Activated CD4-positive, alpha-beta T cell treated with anti-CD3 and anti-CD28 coated beads, Interleukin-2, amount 50 U/mL, for 48 hours (primary cell): ENCODE measurements at regions not wholly inside any gene's neighbourhood (a gene's known extent, or its start where the extent isn't known, plus 50 kb on each side); places are given as distances from the start of the nearest gene placed in this dataset.
"Not testable (repeated sequence)": the region's sequence is repeated elsewhere in the genome, so short reads cannot be mapped to it uniquely, and the experiment has no call there.

Experiments used
- DNase-seq, 2 experiments: peaks; one replicate each; pipeline ENCODE4 v3.0.0-alpha.2; 2020

GRCh38 chr1:233790662-233791371 lies 113.7 kb upstream of the SLC35F3 start:
- peak; percentile 4 to 23 for DNase-seq

- no peak for DNase-seq
These were observed 113.1 kb upstream of the SLC35F3 start for GRCh38 chr1:233791372-233791703.

GRCh38 chr1:233791721-233792120 lies 112.8 kb upstream of the SLC35F3 start:
- DNase-seq, result no peak

- DNase-seq, result no peak
These were observed 109.6 kb upstream of the SLC35F3 start for GRCh38 chr1:233794863-233795262.

GRCh38 chr1:233796146-233796783 lies 108.2 kb upstream of the SLC35F3 start:
- DNase-seq, result no peak

GRCh38 chr1:233802611-233803010 lies 101.9 kb upstream of the SLC35F3 start:
- no peak for DNase-seq

- no peak for DNase-seq
These were observed 98.7 kb upstream of the SLC35F3 start for GRCh38 chr1:233805786-233806185.

- DNase-seq, result no peak
These were observed 89.1 kb upstream of the SLC35F3 start for GRCh38 chr1:233815357-233815756.

GRCh38 chr1:233815865-233816264 lies 88.6 kb upstream of the SLC35F3 start:
- DNase-seq, result no peak

GRCh38 chr1:233816348-233816747 lies 88.1 kb upstream of the SLC35F3 start:
- no peak for DNase-seq

- no peak for DNase-seq
These were observed 85.4 kb upstream of the SLC35F3 start for GRCh38 chr1:233819042-233819441.

GRCh38 chr1:233824179-233824578 lies 80.3 kb upstream of the SLC35F3 start:
- DNase-seq, result not testable (repeated sequence)

GRCh38 chr1:233827937-233828336 lies 76.5 kb upstream of the SLC35F3 start:
- not testable (repeated sequence) for DNase-seq

- no peak for DNase-seq
These were observed 76.0 kb upstream of the SLC35F3 start for GRCh38 chr1:233828480-233828879.

- no peak for DNase-seq
These were observed 69.9 kb upstream of the SLC35F3 start for GRCh38 chr1:233834609-233835008.

- not testable (repeated sequence) for DNase-seq
These were observed 66.3 kb upstream of the SLC35F3 start for GRCh38 chr1:233838207-233838606.

- no peak for DNase-seq
These were observed 60.8 kb upstream of the SLC35F3 start for GRCh38 chr1:233843525-233844204.

GRCh38 chr1:233844275-233844674 lies 60.2 kb upstream of the SLC35F3 start:
- DNase-seq, result no peak

- no peak for DNase-seq
These were observed 59.8 kb upstream of the SLC35F3 start for GRCh38 chr1:233844692-233845091.
